Activated T-cell treated with anti-CD3 and anti-CD28 coated beads, Interleukin-2, amount 50 U/mL, for 72 hours (primary cell): ENCODE measurements at regions not wholly inside any gene's neighbourhood (a gene's known extent, or its start where the extent isn't known, plus 50 kb on each side); places are given as distances from the start of the nearest gene placed in this dataset.
"Not testable (repeated sequence)": the region's sequence is repeated elsewhere in the genome, so short reads cannot be mapped to it uniquely, and the experiment has no call there.

Experiments used
- ATAC-seq, 2 donors: fragments of 150-1000 bp; cut with Tn5 transposase; replicated peaks in 1 of 2; 2 replicates each; pipeline ENCODE4 v1.10.0; 2021; ENCODE audit warnings: moderate library complexity in 2 of 2, mild to moderate bottlenecking in 1 of 2
- DNase-seq, 2 donors: peaks; one replicate each; pipeline ENCODE4 v3.0.0; 2021 to 2022; ENCODE audit warnings: mixed read lengths in 1 of 2
- H3K27ac Mint-ChIP-seq: one replicate; pipeline ENCODE4 v1.8.0; 2022; ENCODE audit warnings: mild to moderate bottlenecking, moderate library complexity, mixed read lengths
- H3K27me3 Mint-ChIP-seq: one replicate; pipeline ENCODE4 v1.8.0; 2022; ENCODE audit warnings: low read depth, mixed read lengths
- H3K36me3 Mint-ChIP-seq, 2 donors: one replicate each; pipeline ENCODE4 v1.8.0; 2022; ENCODE audit warnings: mixed read lengths in 2 of 2, mild to moderate bottlenecking in 1 of 2; ENCODE audit not compliant: insufficient read depth in 2 of 2
- H3K4me1 Mint-ChIP-seq: one replicate; pipeline ENCODE4 v1.8.0; 2022; ENCODE audit warnings: low read depth, mixed read lengths
- H3K4me3 Mint-ChIP-seq, 2 donors: one replicate each; pipeline ENCODE4 v1.8.0; 2022; ENCODE audit warnings: mild to moderate bottlenecking in 2 of 2, mixed read lengths in 2 of 2, moderate library complexity in 2 of 2
- H3K9me3 Mint-ChIP-seq, 2 donors: one replicate each; pipeline ENCODE4 v1.8.0; 2022; ENCODE audit warnings: mixed read lengths in 2 of 2

- ATAC-seq, result no peak
- Mint-ChIP-seq H3K27ac (no peak overlapping the region), H3K36me3 (peaks cover 0 to 6% of the 10 kb centered on the region in 2 donors), H3K4me3 (no peak overlapping the region), H3K9me3 (peaks cover 0 to 9% of the 10 kb centered on the region in 2 donors), H3K27me3 (peaks cover 19% of the 10 kb centered on the region), H3K4me1 (no peaks in the 10 kb centered on the region)
- DNase-seq, result no peak
These were observed 135.5 kb upstream of the SFSWAP start for GRCh38 chr12:131575371-131575770.

GRCh38 chr12:131576734-131577133 is 134.2 kb upstream of the SFSWAP start:
- H3K27ac Mint-ChIP-seq, DNase-seq, ATAC-seq, H3K4me1 Mint-ChIP-seq, H3K36me3 Mint-ChIP-seq, H3K4me3 Mint-ChIP-seq: not testable (repeated sequence)
- Mint-ChIP-seq H3K9me3 (peaks cover 0 to 11% of the 10 kb centered on the region in 2 donors), H3K27me3 (peaks cover 16% of the 10 kb centered on the region)

GRCh38 chr12:131577766-131578165 is 133.1 kb upstream of the SFSWAP start:
- ATAC-seq, result no peak
- peaks cover 0 to 11% of the 10 kb centered on the region in 2 donors for H3K9me3 Mint-ChIP-seq

GRCh38 chr12:131578828-131579470 is 131.9 kb upstream of the SFSWAP start:
- Mint-ChIP-seq H3K9me3 (peaks cover 0 to 11% of the 10 kb centered on the region in 2 donors), H3K36me3 (peaks cover 0 to 6% of the 10 kb centered on the region in 2 donors), H3K27ac (no peak overlapping the region), H3K4me3 (no peak overlapping the region), H3K4me1 (no peaks in the 10 kb centered on the region), H3K27me3 (peaks cover 23% of the 10 kb centered on the region)
- no peak for ATAC-seq
- no peak for DNase-seq

More at GRCh38 chr12:131577766-131578165, 133.1 kb upstream of the SFSWAP start:
- no peaks in the 10 kb centered on the region for H3K4me1 Mint-ChIP-seq
- H3K4me3 Mint-ChIP-seq, result no peak overlapping the region
- H3K36me3 Mint-ChIP-seq, result peaks cover 0 to 6% of the 10 kb centered on the region in 2 donors
- no peak for DNase-seq
- H3K27ac Mint-ChIP-seq, result no peak overlapping the region
- H3K27me3 Mint-ChIP-seq, result peaks cover 15% of the 10 kb centered on the region

GRCh38 chr12:131583090-131583712 is 127.7 kb upstream of the SFSWAP start:
- ATAC-seq, result no peak
- H3K27ac Mint-ChIP-seq, result no peak overlapping the region

GRCh38 chr12:131586269-131586668 is 124.6 kb upstream of the SFSWAP start:
- no peak for DNase-seq
- Mint-ChIP-seq H3K9me3 (peaks cover 0 to 1% of the 10 kb centered on the region in 2 donors), H3K27me3 (peaks cover 8% of the 10 kb centered on the region), H3K27ac (no peak overlapping the region), H3K36me3 (no peaks in the 10 kb centered on the region), H3K4me1 (no peaks in the 10 kb centered on the region), H3K4me3 (no peak overlapping the region)
- ATAC-seq, result no peak

More at GRCh38 chr12:131583090-131583712, 127.7 kb upstream of the SFSWAP start:
- H3K27me3 Mint-ChIP-seq, result peaks cover 17% of the 10 kb centered on the region
- no peaks in the 10 kb centered on the region for H3K36me3 Mint-ChIP-seq
- H3K4me1 Mint-ChIP-seq, result no peaks in the 10 kb centered on the region
- no peak for DNase-seq
- no peak overlapping the region for H3K4me3 Mint-ChIP-seq
- peaks cover 0 to 2% of the 10 kb centered on the region in 2 donors for H3K9me3 Mint-ChIP-seq

- Mint-ChIP-seq H3K27me3 (peaks cover 8% of the 10 kb centered on the region), H3K36me3 (no peaks in the 10 kb centered on the region), H3K9me3 (peaks cover 0 to 1% of the 10 kb centered on the region in 2 donors), H3K4me3 (no peak overlapping the region), H3K4me1 (no peaks in the 10 kb centered on the region), H3K27ac (no peak overlapping the region)
- no peak for ATAC-seq
- DNase-seq, result no peak
These were observed 124.1 kb upstream of the SFSWAP start for GRCh38 chr12:131586761-131587160.

- DNase-seq (no peak), ATAC-seq (no peak)
- Mint-ChIP-seq H3K36me3 (no peaks in the 10 kb centered on the region), H3K27ac (no peak overlapping the region), H3K9me3 (peaks cover 0 to 1% of the 10 kb centered on the region in 2 donors), H3K27me3 (peaks cover 8% of the 10 kb centered on the region), H3K4me3 (no peak overlapping the region), H3K4me1 (peaks cover 6% of the 10 kb centered on the region)
These were observed 123.3 kb upstream of the SFSWAP start for GRCh38 chr12:131587565-131587964.

- H3K9me3 Mint-ChIP-seq, result peaks cover 0 to 1% of the 10 kb centered on the region in 2 donors
- no peak for DNase-seq
- H3K4me3 Mint-ChIP-seq, result no peak overlapping the region
- peaks cover 17% of the 10 kb centered on the region for H3K4me1 Mint-ChIP-seq
- H3K27me3 Mint-ChIP-seq, result no peaks in the 10 kb centered on the region
- no peak for ATAC-seq
- H3K36me3 Mint-ChIP-seq, result no peaks in the 10 kb centered on the region
- no peak overlapping the region for H3K27ac Mint-ChIP-seq
These were observed 121.5 kb upstream of the SFSWAP start for GRCh38 chr12:131589221-131589897.

- ATAC-seq (no peak), DNase-seq (no peak)
- Mint-ChIP-seq H3K4me1 (peaks cover 17% of the 10 kb centered on the region), H3K4me3 (no peak overlapping the region), H3K9me3 (peaks cover 0 to 1% of the 10 kb centered on the region in 2 donors), H3K36me3 (no peaks in the 10 kb centered on the region), H3K27ac (no peak overlapping the region), H3K27me3 (no peaks in the 10 kb centered on the region)
These were observed 120.9 kb upstream of the SFSWAP start for GRCh38 chr12:131589966-131590365.

GRCh38 chr12:131591136-131591535 is 119.8 kb upstream of the SFSWAP start:
- ATAC-seq (no peak), DNase-seq (no peak)
- Mint-ChIP-seq H3K36me3 (no peaks in the 10 kb centered on the region), H3K27me3 (no peaks in the 10 kb centered on the region), H3K4me1 (peaks cover 23% of the 10 kb centered on the region), H3K4me3 (no peak overlapping the region), H3K27ac (no peak overlapping the region), H3K9me3 (peaks cover 0 to 1% of the 10 kb centered on the region in 2 donors)

- no peaks in the 10 kb centered on the region for H3K36me3 Mint-ChIP-seq
- H3K27ac Mint-ChIP-seq, result no peak overlapping the region
- DNase-seq, result no peak
- no peak overlapping the region for H3K4me3 Mint-ChIP-seq
- H3K9me3 Mint-ChIP-seq, result peaks cover 0 to 1% of the 10 kb centered on the region in 2 donors
- no peak for ATAC-seq
- H3K27me3 Mint-ChIP-seq, result no peaks in the 10 kb centered on the region
- H3K4me1 Mint-ChIP-seq, result peaks cover 23% of the 10 kb centered on the region
These were observed 118.9 kb upstream of the SFSWAP start for GRCh38 chr12:131591714-131592709.
